ENCODE measurements at regions not wholly inside any gene's neighbourhood (a gene's known extent, or its start where the extent isn't known, plus 50 kb on each side); places are given as distances from the start of the nearest gene placed in this dataset.

- TF ChIP-seq NFE2 (IDR thresholded peaks at IDR 0.05; ENCODE audit: low read depth): peak; percentile 66; the same call in 1 of the 2 replicates
- TF ChIP-seq MECOM (CRISPR knock-in tag; IDR thresholded peaks at IDR 0.05): no peak
- TF ChIP-seq TARDBP (IDR thresholded peaks at IDR 0.05): no peak
- peak; percentile 58 for TF ChIP-seq ZNF316 (IDR thresholded peaks at IDR 0.05)
- TF ChIP-seq ZNF589 (CRISPR knock-in tag; IDR thresholded peaks at IDR 0.05; ENCODE audit: low read depth): no peak
- no peak for TF ChIP-seq U2AF2 (optimal IDR thresholded peaks at IDR 0.05; ENCODE audit: low read depth, low read length)
- no peak for TF ChIP-seq ZNF512 (tag; IDR thresholded peaks at IDR 0.05)
- no peak for TF ChIP-seq CBX8 (IDR thresholded peaks at IDR 0.05; ENCODE audit: borderline replicate concordance, extremely low read depth, low read depth, low read length, poor library complexity, severe bottlenecking)
- TF ChIP-seq ZBTB2 (IDR thresholded peaks at IDR 0.05): no peak
- TF ChIP-seq SRSF9 (IDR thresholded peaks at IDR 0.05; ENCODE audit: borderline replicate concordance, low read depth, low read length): no peak
- TF ChIP-seq SUPT5H (IDR thresholded peaks at IDR 0.05): no peak
- no peak for TF ChIP-seq DDX20 (tag; IDR thresholded peaks at IDR 0.05; ENCODE audit: low read depth)
- TF ChIP-seq POU5F1 (IDR thresholded peaks at IDR 0.05; ENCODE audit: borderline replicate concordance, low read depth, low read length, partially characterized antibody): no peak
- TF ChIP-seq ZNF146 (CRISPR knock-in tag; IDR thresholded peaks at IDR 0.05; ENCODE audit: unreplicated experiment): no peak
- no peak for TF ChIP-seq TGIF2 (CRISPR knock-in tag; IDR thresholded peaks at IDR 0.05)
- no peak for TF ChIP-seq SPI1 (IDR thresholded peaks at IDR 0.05; ENCODE audit: borderline replicate concordance, low read depth, low read length)
- peak; percentile 56; the same call in 1 of the 2 replicates for TF ChIP-seq MAFK (IDR thresholded peaks at IDR 0.05; ENCODE audit: low read length)
- TF ChIP-seq FIP1L1 (IDR thresholded peaks at IDR 0.05; ENCODE audit: low read depth, low read length, poor library complexity, severe bottlenecking): no peak
- no peak for TF ChIP-seq HMG20B (CRISPR knock-in tag; IDR thresholded peaks at IDR 0.05)
Observed at GRCh38 chr12:64968989-64969819, 144.8 kb downstream of the TBC1D30 start (continued).

All from K562 (cell line).